ENCODE measurements at regions not wholly inside any gene's neighbourhood (a gene's known extent, or its start where the extent isn't known, plus 50 kb on each side); places are given as distances from the start of the nearest gene placed in this dataset.

DNA sequence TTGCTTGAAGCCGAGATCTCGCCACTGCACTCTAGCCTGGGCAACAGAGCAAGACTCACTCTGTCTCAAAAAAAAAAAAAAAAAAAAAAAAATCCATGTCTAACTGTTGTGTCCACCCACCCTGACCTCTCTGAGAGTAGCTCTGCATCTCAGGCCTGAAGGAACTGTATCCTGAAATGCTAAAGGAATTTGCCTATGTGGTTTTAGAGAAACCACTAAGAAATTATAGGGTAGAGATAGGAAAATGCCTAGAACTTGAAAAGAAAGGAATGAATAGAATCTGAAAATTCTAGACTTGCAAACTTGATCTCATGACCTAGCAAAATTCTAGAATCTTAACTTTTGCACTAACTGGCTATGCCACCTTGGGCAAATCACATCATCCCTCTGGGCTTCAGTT is 217.5 kb upstream of the ROPN1 start:
- H3K4me3 ChIP-seq (ENCODE audit: low read depth, low read length) = no peak overlapping the region
- no peaks in the 10 kb centered on the region for H3K36me3 ChIP-seq (ENCODE audit: control insufficient read depth, insufficient read depth, low read length)
- no peak for DNase-seq (ENCODE audit: low read depth)
- H3K27me3 ChIP-seq (ENCODE audit: control insufficient read depth, insufficient read depth, low read length) = no peaks in the 10 kb centered on the region
- TF ChIP-seq, protein P1, sequence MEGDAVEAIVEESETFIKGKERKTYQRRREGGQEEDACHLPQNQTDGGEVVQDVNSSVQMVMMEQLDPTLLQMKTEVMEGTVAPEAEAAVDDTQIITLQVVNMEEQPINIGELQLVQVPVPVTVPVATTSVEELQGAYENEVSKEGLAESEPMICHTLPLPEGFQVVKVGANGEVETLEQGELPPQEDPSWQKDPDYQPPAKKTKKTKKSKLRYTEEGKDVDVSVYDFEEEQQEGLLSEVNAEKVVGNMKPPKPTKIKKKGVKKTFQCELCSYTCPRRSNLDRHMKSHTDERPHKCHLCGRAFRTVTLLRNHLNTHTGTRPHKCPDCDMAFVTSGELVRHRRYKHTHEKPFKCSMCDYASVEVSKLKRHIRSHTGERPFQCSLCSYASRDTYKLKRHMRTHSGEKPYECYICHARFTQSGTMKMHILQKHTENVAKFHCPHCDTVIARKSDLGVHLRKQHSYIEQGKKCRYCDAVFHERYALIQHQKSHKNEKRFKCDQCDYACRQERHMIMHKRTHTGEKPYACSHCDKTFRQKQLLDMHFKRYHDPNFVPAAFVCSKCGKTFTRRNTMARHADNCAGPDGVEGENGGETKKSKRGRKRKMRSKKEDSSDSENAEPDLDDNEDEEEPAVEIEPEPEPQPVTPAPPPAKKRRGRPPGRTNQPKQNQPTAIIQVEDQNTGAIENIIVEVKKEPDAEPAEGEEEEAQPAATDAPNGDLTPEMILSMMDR (IDR thresholded peaks at IDR 0.05; ENCODE audit: insufficient read depth, low read length, poor library complexity, severe bottlenecking) = no peak

DNA sequence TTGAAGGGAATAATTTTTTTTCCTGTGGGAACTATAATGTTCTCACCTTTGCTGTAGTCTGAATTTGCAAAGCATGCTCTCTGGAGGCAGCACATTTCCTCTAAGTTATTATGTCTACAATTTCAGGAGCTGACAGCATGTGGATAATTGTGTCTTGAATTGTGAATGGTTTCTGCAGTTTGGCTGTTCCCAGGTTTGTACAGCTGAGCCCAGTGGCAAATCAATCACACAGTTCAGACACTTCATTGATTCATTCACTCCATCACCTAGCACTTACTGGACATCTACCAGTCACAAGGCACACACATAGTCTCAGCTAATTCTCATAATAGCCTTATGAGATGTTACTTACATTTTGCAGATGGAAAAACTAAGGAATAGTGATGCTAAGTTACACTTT is 219.0 kb upstream of the ROPN1 start:
- DNase-seq (ENCODE audit: low read depth) = no peak
- no peaks in the 10 kb centered on the region for H3K27me3 ChIP-seq (ENCODE audit: control insufficient read depth, insufficient read depth, low read length)
- H3K4me3 ChIP-seq (ENCODE audit: low read depth, low read length) = no peak overlapping the region
- no peaks in the 10 kb centered on the region for H3K36me3 ChIP-seq (ENCODE audit: control insufficient read depth, insufficient read depth, low read length)
- TF ChIP-seq, protein P1 (IDR thresholded peaks at IDR 0.05; ENCODE audit: insufficient read depth, low read length, poor library complexity, severe bottlenecking) = no peak

DNA sequence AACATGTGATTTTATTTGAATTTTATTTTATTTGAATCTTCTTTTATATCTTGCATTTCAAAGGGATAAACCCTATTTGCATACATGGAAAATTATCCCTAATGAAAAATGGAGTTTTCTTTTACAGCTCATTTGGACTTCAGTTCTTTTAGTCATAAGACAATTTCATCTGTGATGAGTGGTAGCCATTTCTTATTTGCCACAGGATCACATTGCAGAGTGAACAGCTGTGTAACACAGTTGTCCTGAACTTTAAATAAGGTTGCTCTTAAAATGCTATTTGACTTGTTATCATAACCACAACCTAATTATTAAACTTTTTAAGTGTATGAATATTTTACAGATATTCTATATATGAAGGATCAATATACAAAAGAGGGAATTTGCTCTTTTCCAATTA is 221.7 kb upstream of the ROPN1 start:
- Histone ChIP-seq H3K36me3 (ENCODE audit: control insufficient read depth, insufficient read depth, low read length) (no peaks in the 10 kb centered on the region), H3K4me3 (ENCODE audit: low read depth, low read length) (no peak overlapping the region), H3K27me3 (ENCODE audit: control insufficient read depth, insufficient read depth, low read length) (no peaks in the 10 kb centered on the region)
- TF ChIP-seq, protein P1 (IDR thresholded peaks at IDR 0.05; ENCODE audit: insufficient read depth, low read length, poor library complexity, severe bottlenecking) = no peak
- DNase-seq (ENCODE audit: low read depth) = no peak

DNA sequence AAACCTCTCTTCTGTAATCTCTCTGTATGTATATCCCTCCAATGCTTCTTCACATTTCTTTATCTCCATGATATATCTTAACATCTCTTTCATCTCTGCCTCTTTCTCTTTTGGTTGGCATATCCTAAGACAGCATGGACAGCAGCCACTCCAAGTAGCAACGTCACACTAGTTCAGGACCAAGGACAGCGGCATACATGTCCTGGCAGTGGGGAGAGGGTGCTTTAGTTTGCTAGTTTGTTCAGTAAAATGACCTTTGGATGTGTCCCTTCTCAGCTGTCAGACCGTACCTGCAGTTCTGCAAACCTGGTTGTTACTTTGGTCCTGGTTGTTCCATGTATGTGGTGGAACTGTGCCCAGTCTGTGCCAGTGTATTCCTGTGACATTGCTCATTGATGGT is 225.6 kb upstream of the ROPN1 start:
- TF ChIP-seq, protein P1 (IDR thresholded peaks at IDR 0.05; ENCODE audit: insufficient read depth, low read length, poor library complexity, severe bottlenecking) = no peak
- DNase-seq (ENCODE audit: low read depth) = peak; percentile 43
- H3K27me3 ChIP-seq (ENCODE audit: control insufficient read depth, insufficient read depth, low read length) = no peaks in the 10 kb centered on the region
- no peak overlapping the region for H3K4me3 ChIP-seq (ENCODE audit: low read depth, low read length)
- H3K36me3 ChIP-seq (ENCODE audit: control insufficient read depth, insufficient read depth, low read length) = no peaks in the 10 kb centered on the region

DNA sequence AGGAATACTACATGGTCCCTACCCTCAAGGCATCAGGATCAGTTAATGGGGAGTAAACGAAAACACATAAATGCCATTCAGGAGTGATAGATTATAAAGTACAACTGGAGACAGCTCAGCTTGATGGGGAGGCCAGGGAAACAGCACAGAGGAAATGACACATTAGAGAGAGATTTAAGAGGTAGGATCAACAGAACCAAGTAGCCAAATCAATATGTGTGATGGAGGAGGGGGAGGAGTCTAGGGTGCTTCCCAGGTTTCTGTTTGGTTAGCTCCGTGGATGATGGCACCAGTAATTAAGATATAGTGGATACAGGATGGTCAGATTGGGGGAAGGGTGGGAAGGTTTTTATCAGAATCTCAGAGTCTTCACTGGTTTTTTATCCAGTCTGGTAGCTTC is 229.5 kb upstream of the ROPN1 start:
- Histone ChIP-seq H3K27me3 (ENCODE audit: control insufficient read depth, insufficient read depth, low read length) (no peaks in the 10 kb centered on the region), H3K4me3 (ENCODE audit: low read depth, low read length) (no peak overlapping the region), H3K36me3 (ENCODE audit: control insufficient read depth, insufficient read depth, low read length) (no peaks in the 10 kb centered on the region)
- TF ChIP-seq, protein P1 (IDR thresholded peaks at IDR 0.05; ENCODE audit: insufficient read depth, low read length, poor library complexity, severe bottlenecking) = no peak
- no peak for DNase-seq (ENCODE audit: low read depth)

DNA sequence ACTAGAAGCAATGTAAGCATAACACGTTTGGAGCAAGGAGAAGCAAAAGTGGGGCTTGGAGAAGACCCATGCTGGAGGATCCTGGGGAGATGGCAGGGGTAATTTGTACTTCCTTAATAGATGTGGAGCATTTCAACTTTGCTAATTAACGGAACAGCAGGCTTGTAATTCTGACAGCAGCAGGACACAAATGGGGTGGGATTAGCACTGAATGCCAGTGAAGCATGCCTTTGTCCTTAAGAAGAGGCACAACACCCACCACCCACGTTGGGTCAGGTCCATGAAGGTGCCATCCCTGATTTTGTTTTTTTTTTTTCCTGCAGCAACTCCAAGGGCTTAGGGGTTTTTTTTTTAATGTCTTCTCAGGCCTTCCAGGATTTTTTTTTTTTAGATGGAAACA is 231.9 kb upstream of the ROPN1 start:
- Histone ChIP-seq H3K27me3 (ENCODE audit: control insufficient read depth, insufficient read depth, low read length) (no peaks in the 10 kb centered on the region), H3K4me3 (ENCODE audit: low read depth, low read length) (no peak overlapping the region), H3K36me3 (ENCODE audit: control insufficient read depth, insufficient read depth, low read length) (no peaks in the 10 kb centered on the region)
- no peak for DNase-seq (ENCODE audit: low read depth)
- TF ChIP-seq, protein P1 (IDR thresholded peaks at IDR 0.05; ENCODE audit: insufficient read depth, low read length, poor library complexity, severe bottlenecking) = no peak
